Body of pancreas (tissue), 4 donors: ENCODE measurements at regions not wholly inside any gene's neighbourhood (a gene's known extent, or its start where the extent isn't known, plus 50 kb on each side); places are given as distances from the start of the nearest gene placed in this dataset.

Source experiments
- ATAC-seq: fragments of 150-250 bp; one replicate; pipeline ENCODE4 v1.9.1; 2016
- DNase-seq, 4 donors: peaks; one replicate each; pipeline ENCODE4 v3.0.0-alpha.2; 2019
- H3K27ac ChIP-seq, 4 donors: fragments of 200-600 bp; sonication (generic); 1 replicate in 3 of 4; 2 replicates in 1 of 4; pipeline versions ENCODE4 v1.5.1 to v1.6.1; 2016 to 2019; ENCODE audit warnings: mild to moderate bottlenecking in 1 of 4, mixed read lengths in 1 of 4, moderate library complexity in 1 of 4
- H3K27me3 ChIP-seq, 2 donors: fragments of 200-600 bp; sonication (generic); one replicate each; pipeline ENCODE4 v1.6.0; 2016; ENCODE audit warnings: mild to moderate bottlenecking in 1 of 2
- H3K36me3 ChIP-seq, 2 donors: fragments of 200-600 bp; sonication (generic); replicated peaks in 1 of 2; 2 replicates each; pipeline ENCODE4 v1.5.1; 2016; ENCODE audit warnings: low read depth in 2 of 2; ENCODE audit not compliant: insufficient read depth in 1 of 2
- H3K4me1 ChIP-seq: fragments of 200-600 bp; sonication (generic); one replicate; pipeline ENCODE4 v1.6.0; 2016
- H3K4me3 ChIP-seq, 2 donors: fragments of 200-600 bp; sonication (generic); 1 replicate in 1 of 2; 2 replicates in 1 of 2; pipeline ENCODE4 v1.5.1; 2016 to 2019
- H3K9me3 ChIP-seq, 3 donors: fragments of 200-600 bp; sonication (generic); 1 replicate in 2 of 3; 2 replicates in 1 of 3; pipeline ENCODE4 v1.5.1; 2016
- CTCF ChIP-seq, 7 experiments: fragments of 450-650 bp in 4 of 7; fragments of 200-600 bp in 3 of 7; sonication (generic) in 3 of 7; IDR thresholded peaks; one replicate each; pipeline ENCODE4 v1.5.1; 2016 to 2019; ENCODE audit warnings: antibody characterized with exemption in 7 of 7
- POLR2A ChIP-seq, 3 donors: fragments of 450-650 bp; IDR thresholded peaks; one replicate each; pipeline ENCODE4 v1.6.1; 2016; ENCODE audit warnings: antibody characterized with exemption in 3 of 3, mild to moderate bottlenecking in 2 of 3
- WGBS, 2 donors: methylation state at CpG; one replicate each; pipeline ENCODE4 v1.1.5; 2017; 5-methylcytosine and 5-hydroxymethylcytosine counted together
- intact Hi-C: fragments of 100-400 bp; cut with DNase I; formaldehyde crosslinking; loops from one replicate; pipeline ENCODE4 v1.15.1; 2023

DNA sequence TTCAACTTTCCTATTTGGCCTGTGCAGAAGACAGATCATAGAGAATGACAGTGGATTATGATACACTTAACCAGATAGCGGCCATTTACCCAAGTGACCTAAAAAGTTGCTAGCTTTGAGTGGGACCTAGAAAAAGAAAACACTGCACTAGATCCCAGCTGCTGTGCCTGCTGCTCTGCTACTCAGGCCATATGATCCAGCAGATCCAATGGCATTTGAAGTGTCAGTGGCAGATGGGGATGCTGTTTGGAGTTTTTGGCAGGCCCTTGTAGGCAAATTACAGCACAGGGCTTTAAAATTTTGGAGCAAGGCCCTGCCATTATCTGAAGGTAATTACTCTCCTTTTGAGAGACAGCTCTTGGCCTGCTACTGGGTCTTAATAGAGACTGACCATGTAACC, 74.0 kb upstream of the KCNE2 start:
- 84 to 89% methylated on average over 1 of the region's 1 CpG for WGBS, 2 donors
- peaks cover 0 to 20% (median 0%) of the 10 kb centered on the region in 3 donors for H3K9me3 ChIP-seq

DNA sequence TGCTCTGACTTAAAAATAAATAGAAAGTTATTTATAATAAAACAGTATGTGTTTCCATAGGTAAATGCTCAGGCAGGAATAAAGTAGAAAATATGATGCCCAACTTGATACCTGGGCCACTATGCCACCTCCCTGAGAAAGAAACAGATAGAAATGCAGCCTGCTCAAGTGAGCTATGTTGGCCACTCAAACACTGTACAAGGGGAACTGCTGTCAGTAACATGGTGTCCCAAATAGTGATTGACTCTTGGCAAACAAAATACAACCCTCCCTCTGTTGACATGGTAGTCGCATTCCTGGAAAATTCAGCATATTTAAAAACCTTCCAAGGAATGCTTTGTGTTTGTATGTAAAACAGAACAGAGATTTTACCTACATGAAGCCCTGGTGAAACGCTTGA, 66.9 kb upstream of the KCNE2 start:
- Histone ChIP-seq H3K27ac (no peak overlapping the region), H3K9me3 (no peaks in the 10 kb centered on the region), H3K4me1 (no peaks in the 10 kb centered on the region), H3K4me3 (no peak overlapping the region), H3K36me3 (no peaks in the 10 kb centered on the region), H3K27me3 (no peaks in the 10 kb centered on the region)
- ATAC-seq = no peak
- intact Hi-C loops = no loop called here
- no peak for DNase-seq
- TF ChIP-seq POLR2A (IDR thresholded peaks at IDR 0.05) (no peak), CTCF (IDR thresholded peaks at IDR 0.05) (no peak)
- 41 to 64% methylated on average over 2 of the region's 2 CpGs for WGBS, 2 donors

More for the DNA sequence above, 74.0 kb upstream of the KCNE2 start:
- ATAC-seq (no peak), DNase-seq (no peak)
- Histone ChIP-seq H3K4me1 (no peaks in the 10 kb centered on the region), H3K36me3 (no peaks in the 10 kb centered on the region), H3K4me3 (no peak overlapping the region), H3K27me3 (no peaks in the 10 kb centered on the region), H3K27ac (no peak overlapping the region)
- intact Hi-C loops = no loop called here
- TF ChIP-seq CTCF (IDR thresholded peaks at IDR 0.05) (no peak), POLR2A (IDR thresholded peaks at IDR 0.05) (no peak)

- ATAC-seq (no peak), DNase-seq (no peak)
- intact Hi-C loops = no loop called here
- Histone ChIP-seq H3K27ac (no peak overlapping the region), H3K27me3 (no peaks in the 10 kb centered on the region), H3K4me1 (no peaks in the 10 kb centered on the region), H3K4me3 (no peak overlapping the region), H3K36me3 (no peaks in the 10 kb centered on the region), H3K9me3 (no peaks in the 10 kb centered on the region)
- 64 to 68% methylated on average over 3 of the region's 3 CpGs for WGBS, 2 donors
- TF ChIP-seq POLR2A (IDR thresholded peaks at IDR 0.05) (no peak), CTCF (IDR thresholded peaks at IDR 0.05) (no peak)
Measured at GRCh38 chr21:34298534-34299167, 65.2 kb upstream of the KCNE2 start.

DNA sequence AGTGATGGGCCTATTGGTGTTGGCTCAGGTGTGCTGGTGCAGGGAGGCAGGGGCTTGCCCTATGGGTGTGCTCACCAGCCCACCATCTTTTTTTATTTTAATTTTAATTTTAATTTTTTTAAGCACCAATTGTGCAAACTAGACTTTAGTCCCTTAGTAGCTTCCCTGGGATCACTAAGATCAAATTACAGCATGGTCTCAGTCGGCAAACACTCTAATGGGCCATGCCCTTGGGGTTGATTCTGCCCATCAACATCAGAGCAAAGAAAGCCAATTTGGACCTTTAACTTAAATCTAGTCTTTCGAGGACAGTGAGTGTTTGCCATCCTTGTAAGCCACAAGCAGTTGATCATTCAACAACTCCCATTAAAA, 64.7 kb upstream of the KCNE2 start:
- ATAC-seq (no peak), DNase-seq (no peak)
- Histone ChIP-seq H3K4me1 (no peaks in the 10 kb centered on the region), H3K4me3 (no peak overlapping the region), H3K36me3 (no peaks in the 10 kb centered on the region), H3K27ac (no peak overlapping the region), H3K9me3 (no peaks in the 10 kb centered on the region), H3K27me3 (no peaks in the 10 kb centered on the region)
- TF ChIP-seq POLR2A (IDR thresholded peaks at IDR 0.05) = no peak
- TF ChIP-seq CTCF (IDR thresholded peaks at IDR 0.05) = no peak
- intact Hi-C loops = no loop called here
- WGBS, 2 donors = 52 to 61% methylated on average over 2 of the region's 2 CpGs

DNA sequence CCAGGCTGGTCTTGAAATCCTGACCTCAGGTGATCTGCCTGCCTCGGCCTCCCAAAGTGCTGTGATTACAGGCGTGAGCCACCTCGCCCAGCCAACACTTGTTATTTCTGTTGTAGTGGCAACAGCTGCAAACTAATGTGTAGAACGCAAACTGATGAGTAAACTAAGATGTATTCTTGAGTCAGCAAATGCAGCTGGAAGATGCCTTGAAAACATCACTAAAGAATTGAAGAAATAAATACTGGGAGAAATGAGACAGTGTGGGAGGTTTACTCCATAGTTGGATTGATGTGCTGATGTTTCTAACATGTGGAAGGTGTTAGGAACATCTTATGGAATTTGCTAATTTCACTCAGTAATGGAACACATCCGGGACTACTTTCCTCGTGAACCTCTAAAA, 61.3 kb upstream of the KCNE2 start:
- intact Hi-C loops = no loop called here
- Histone ChIP-seq H3K4me1 (no peaks in the 10 kb centered on the region), H3K9me3 (no peaks in the 10 kb centered on the region), H3K4me3 (no peak overlapping the region), H3K36me3 (no peaks in the 10 kb centered on the region), H3K27ac (no peak overlapping the region), H3K27me3 (no peaks in the 10 kb centered on the region)
- ATAC-seq = no peak
- WGBS, 2 donors = 68 to 83% methylated on average over 6 of the region's 6 CpGs
- no peak for DNase-seq
- no peak for TF ChIP-seq POLR2A (IDR thresholded peaks at IDR 0.05)
- TF ChIP-seq CTCF (IDR thresholded peaks at IDR 0.05) = no peak
